ENCODE measurements at regions not wholly inside any gene's neighbourhood (a gene's known extent, or its start where the extent isn't known, plus 50 kb on each side); places are given as distances from the start of the nearest gene placed in this dataset.

- H2BK120ac ChIP-seq (replicated peaks; ENCODE audit: low read depth, low read length): no peak overlapping the region
These were observed 54.5 kb upstream of the FAM78B start for GRCh38 chr1:166221316-166221715.

More at GRCh38 chr1:166221316-166221715, 54.5 kb upstream of the FAM78B start:
- no peaks in the 10 kb centered on the region for H3K36me3 ChIP-seq (ENCODE audit: control insufficient read depth in 2 of 4, insufficient read depth in 4 of 4, low read length in 3 of 4)
- DNase-seq (ENCODE audit: low read depth in 1 of 2, low spot score in 2 of 2) (no peak), FAIRE-seq (no peak)
- no peak overlapping the region for H4K5ac ChIP-seq (ENCODE audit: insufficient read length, low read depth, low read length)
- ChIA-PET CTCF (ENCODE audit: partially characterized antibody) (no interaction called here), POLR2A (ENCODE audit: partially characterized antibody) (no interaction called here)
- H3K4me2 ChIP-seq (ENCODE audit: insufficient read depth in 1 of 2, low read depth in 2 of 2, low read length in 2 of 2): no peak overlapping the region
- H3K4ac ChIP-seq (replicated peaks; ENCODE audit: insufficient read length, low read depth, low read length): no peak overlapping the region
- H2BK12ac ChIP-seq (ENCODE audit: low read depth, low read length): no peak overlapping the region
- H3K9me3 ChIP-seq (ENCODE audit: insufficient read depth in 2 of 2, low read depth in 1 of 2, low read length in 1 of 2): no peaks in the 10 kb centered on the region
- no peak overlapping the region for H3K9ac ChIP-seq (replicated peaks in 1 of 4; ENCODE audit: extremely low read depth in 1 of 4, low read depth in 3 of 4, low read length in 3 of 4)
- H3K56ac ChIP-seq (replicated peaks; ENCODE audit: insufficient read length, low read depth, low read length): no peak overlapping the region
- H2AK5ac ChIP-seq (ENCODE audit: low read depth, low read length): no peak overlapping the region
- no peak overlapping the region for H2AFZ ChIP-seq (ENCODE audit: low read length)
- no peak overlapping the region for H3K14ac ChIP-seq (ENCODE audit: insufficient read length)
- TF ChIP-seq CTBP2 (IDR thresholded peaks at IDR 0.05; ENCODE audit: borderline replicate concordance, insufficient read depth, insufficient read length, low read length): no peak
- no peak for TF ChIP-seq KDM1A (IDR thresholded peaks at IDR 0.05; ENCODE audit: borderline replicate concordance, low read length)
- no peak for TF ChIP-seq NRF1 (IDR thresholded peaks at IDR 0.05; ENCODE audit: low read depth, low read length)
- TF ChIP-seq MAX (IDR thresholded peaks at IDR 0.05): no peak
- no peak overlapping the region for H2BK5ac ChIP-seq (ENCODE audit: low read depth, low read length)
- H3K4me1 ChIP-seq (replicated peaks in 1 of 4; ENCODE audit: control insufficient read depth in 3 of 4, insufficient read depth in 4 of 4, low read length in 3 of 4): no peaks in the 10 kb centered on the region
- H2BK20ac ChIP-seq (ENCODE audit: low read length): no peak overlapping the region
- no peaks in the 10 kb centered on the region for H4K20me1 ChIP-seq (replicated peaks in 1 of 2; ENCODE audit: control insufficient read depth in 1 of 2, insufficient read depth in 2 of 2, low read length in 2 of 2)
- no peak overlapping the region for H4K8ac ChIP-seq (ENCODE audit: extremely low read depth, insufficient read depth, low read length)
- no peaks in the 10 kb centered on the region for H3K79me2 ChIP-seq (ENCODE audit: control insufficient read depth in 1 of 2, insufficient read depth in 2 of 2, low read length in 2 of 2)
- no peaks in the 10 kb centered on the region for H3K79me1 ChIP-seq (ENCODE audit: low read depth, low read length)
- H3K23ac ChIP-seq (ENCODE audit: insufficient read length): no peak overlapping the region
- H3K18ac ChIP-seq (ENCODE audit: extremely low read depth, low read length): no peak overlapping the region
- no peak overlapping the region for H3K4me3 ChIP-seq (ENCODE audit: extremely low read depth in 1 of 4, insufficient read depth in 2 of 4, low read depth in 3 of 4, low read length in 4 of 4)
- no peaks in the 10 kb centered on the region for H3K23me2 ChIP-seq (ENCODE audit: low read depth, low read length)
- no peak overlapping the region for H2BK15ac ChIP-seq (ENCODE audit: low read length)
- no peaks in the 10 kb centered on the region for H3K27me3 ChIP-seq (replicated peaks in 1 of 4; ENCODE audit: control insufficient read depth in 3 of 4, extremely low read depth in 1 of 4, insufficient read depth in 3 of 4, low read length in 3 of 4)
- no peak overlapping the region for H4K91ac ChIP-seq (replicated peaks; ENCODE audit: insufficient read length, low read length)
- no peak overlapping the region for H3K27ac ChIP-seq (ENCODE audit: low read depth, low read length)
- WGBS, 2 experiments (ENCODE audit: extremely low coverage in 1 of 2, insufficient coverage in 1 of 2, insufficient read length in 1 of 2, insufficient replicate concordance in 2 of 2, low coverage in 1 of 2, low lambda C conversion rate in 2 of 2, missing lambda C conversion rate in 1 of 2): 91% methylated on average over 1 of the region's 1 CpG; no CpG with 5 or more reads in 1 of the 2 experiments

Measured in H1 (cell line).